Naive B cell (primary cell): ENCODE measurements at regions not wholly inside any gene's neighbourhood (a gene's known extent, or its start where the extent isn't known, plus 50 kb on each side); places are given as distances from the start of the nearest gene placed in this dataset.
A peak's percentile ranks its signal among the peaks of the same experiment; 100 is the strongest.
"Not testable (repeated sequence)": the region's sequence is repeated elsewhere in the genome, so short reads cannot be mapped to it uniquely, and the experiment has no call there.

ENCODE experiments used
- ATAC-seq, 2 donors: fragments of 150-1000 bp; cut with Tn5 transposase; 2 replicates each; pipeline ENCODE4 v1.10.0; 2021; ENCODE audit warnings: low read depth in 2 of 2, mild to moderate bottlenecking in 2 of 2, moderate library complexity in 2 of 2
- DNase-seq: peaks from one replicate; pipeline ENCODE4 v3.0.0; 2022
- H3K27ac Mint-ChIP-seq, 6 donors: one replicate each; pipeline ENCODE4 v1.8.0; 2020 to 2022; ENCODE audit warnings: mild to moderate bottlenecking in 6 of 6, mixed read lengths in 6 of 6, moderate library complexity in 5 of 6, inconsistent platforms in 2 of 6
- H3K27me3 Mint-ChIP-seq, 3 donors: one replicate each; pipeline ENCODE4 v1.8.0; 2021 to 2022; ENCODE audit warnings: mixed read lengths in 3 of 3, mild to moderate bottlenecking in 1 of 3
- H3K36me3 Mint-ChIP-seq, 2 donors: one replicate each; pipeline ENCODE4 v1.8.0; 2020 to 2022; ENCODE audit warnings: mixed read lengths in 2 of 2, inconsistent platforms in 1 of 2, mild to moderate bottlenecking in 1 of 2
- H3K4me1 Mint-ChIP-seq, 3 donors: one replicate each; pipeline ENCODE4 v1.8.0; 2020 to 2022; ENCODE audit warnings: mixed read lengths in 3 of 3, inconsistent platforms in 1 of 3, mild to moderate bottlenecking in 1 of 3, moderate library complexity in 1 of 3
- H3K4me3 Mint-ChIP-seq, 8 donors: one replicate each; pipeline ENCODE4 v1.8.0; 2020 to 2022; ENCODE audit warnings: mild to moderate bottlenecking in 8 of 8, mixed read lengths in 8 of 8, moderate library complexity in 8 of 8, inconsistent platforms in 2 of 8
- H3K9me3 Mint-ChIP-seq, 7 donors: one replicate each; pipeline ENCODE4 v1.8.0; 2020 to 2022; ENCODE audit warnings: mixed read lengths in 7 of 7, mild to moderate bottlenecking in 5 of 7, inconsistent platforms in 2 of 7, moderate library complexity in 1 of 7

DNA sequence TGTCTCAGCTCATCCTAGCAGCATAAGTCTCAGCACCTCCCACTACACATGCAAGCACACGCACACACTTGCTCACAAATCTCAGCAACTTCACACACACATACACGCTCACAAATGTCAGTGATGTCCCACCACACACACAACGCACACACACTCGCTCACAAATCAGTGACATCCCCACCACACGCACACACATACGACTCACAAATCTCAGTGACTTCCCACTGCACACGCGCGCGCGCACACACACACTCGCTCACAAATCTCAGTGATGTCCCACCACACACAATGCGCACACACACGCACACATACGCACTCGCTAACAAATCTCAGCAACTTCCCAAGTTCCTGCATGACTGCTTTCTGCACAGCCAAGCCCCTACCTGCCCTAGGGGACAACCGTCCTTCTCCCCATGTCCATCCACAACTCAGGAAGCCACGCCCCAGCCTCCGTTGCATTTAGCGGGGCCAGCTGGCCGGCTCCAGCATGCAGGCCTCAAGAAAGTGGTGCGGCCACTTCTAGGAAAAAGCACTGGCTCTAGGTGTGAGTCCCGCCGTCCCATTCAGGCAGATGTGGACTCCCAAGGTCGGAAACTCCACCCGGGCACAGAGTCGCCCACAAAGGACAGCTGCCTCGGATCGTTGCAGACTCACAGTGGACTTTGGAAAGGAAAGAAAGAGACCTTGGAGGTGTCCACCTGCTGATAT is 180.1 kb upstream of the SALL3 start:
- no peak overlapping the region for H3K4me3 Mint-ChIP-seq
- DNase-seq (no peak), ATAC-seq (no peak)
- peaks cover 0 to 6% (median 4%) of the 10 kb centered on the region in 7 donors for H3K9me3 Mint-ChIP-seq
- H3K27ac Mint-ChIP-seq: no peak overlapping the region
- H3K27me3 Mint-ChIP-seq: no peaks in the 10 kb centered on the region
- H3K36me3 Mint-ChIP-seq: no peaks in the 10 kb centered on the region
- H3K4me1 Mint-ChIP-seq: no peaks in the 10 kb centered on the region

- ATAC-seq, H3K4me3 Mint-ChIP-seq, H3K9me3 Mint-ChIP-seq, H3K27me3 Mint-ChIP-seq, H3K36me3 Mint-ChIP-seq, DNase-seq, H3K4me1 Mint-ChIP-seq: not testable (repeated sequence)
- H3K27ac Mint-ChIP-seq: peak overlapping the region in 1 of 6 donors; percentile 26
These were observed 179.3 kb upstream of the SALL3 start for GRCh38 chr18:78800102-78800851.

- no peak for DNase-seq
- no peak overlapping the region for H3K4me3 Mint-ChIP-seq
- no peak for ATAC-seq
- H3K4me1 Mint-ChIP-seq: peaks cover 0 to 10% (median 0%) of the 10 kb centered on the region in 3 donors
- no peaks in the 10 kb centered on the region for H3K27me3 Mint-ChIP-seq
- H3K27ac Mint-ChIP-seq: no peak overlapping the region
- no peaks in the 10 kb centered on the region for H3K36me3 Mint-ChIP-seq
- peaks cover 0 to 6% (median 4%) of the 10 kb centered on the region in 7 donors for H3K9me3 Mint-ChIP-seq
These were observed 178.6 kb upstream of the SALL3 start for GRCh38 chr18:78801011-78801410.

GRCh38 chr18:78803104-78803503 is 176.5 kb upstream of the SALL3 start:
- Mint-ChIP-seq H3K27me3 (no peaks in the 10 kb centered on the region), H3K36me3 (no peaks in the 10 kb centered on the region), H3K4me1 (peaks cover 0 to 11% (median 0%) of the 10 kb centered on the region in 3 donors), H3K4me3 (no peak overlapping the region), H3K27ac (no peak overlapping the region), H3K9me3 (peaks cover 0 to 6% (median 4%) of the 10 kb centered on the region in 7 donors)
- ATAC-seq: no peak
- DNase-seq: no peak

DNA sequence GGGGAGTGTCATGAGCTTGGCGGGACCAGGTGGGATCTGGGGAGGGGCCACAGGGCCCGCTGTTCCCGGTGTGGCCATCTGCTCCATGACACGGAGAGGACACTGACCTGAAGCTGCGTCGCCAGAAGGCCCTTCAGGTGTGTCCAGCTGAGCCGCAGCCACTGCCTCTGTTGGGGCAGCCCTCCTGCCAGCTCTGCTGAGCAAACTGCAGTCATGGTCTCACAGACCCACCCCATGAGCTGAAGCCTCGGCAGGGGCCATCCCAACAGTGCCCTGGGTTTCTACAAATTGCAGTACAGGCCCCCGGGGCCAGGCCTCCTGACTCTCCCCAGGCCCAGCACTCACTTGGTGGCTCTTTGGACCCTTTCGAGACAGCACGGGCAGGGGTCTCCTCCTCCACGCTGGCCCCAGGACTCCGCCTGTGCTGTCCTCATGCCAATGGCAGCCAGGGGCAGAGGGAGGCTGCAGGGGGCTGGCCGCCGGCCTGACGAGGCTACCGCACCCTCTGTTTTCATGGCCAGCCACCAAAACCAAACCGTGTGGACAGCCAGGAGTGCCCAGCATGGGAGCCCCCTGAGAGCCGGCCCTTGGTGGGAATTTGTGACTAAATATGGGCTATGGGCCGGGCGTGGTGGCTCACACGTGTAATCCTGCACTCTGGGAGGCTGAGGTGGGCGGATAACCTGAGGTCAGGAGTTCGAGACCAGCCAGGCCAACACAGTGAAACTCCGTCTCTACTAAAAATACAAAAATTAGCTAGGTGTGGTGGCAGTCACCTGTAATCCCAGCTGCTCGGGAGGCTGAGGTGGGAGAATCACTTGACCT is 175.2 kb upstream of the SALL3 start:
- Mint-ChIP-seq H3K9me3 (peaks cover 0 to 5% (median 3%) of the 10 kb centered on the region in 7 donors), H3K27ac (peak overlapping the region in 1 of 6 donors; percentile 62), H3K36me3 (no peaks in the 10 kb centered on the region), H3K4me3 (no peak overlapping the region), H3K4me1 (peaks cover 0 to 11% (median 0%) of the 10 kb centered on the region in 3 donors), H3K27me3 (no peaks in the 10 kb centered on the region)
- no peak for DNase-seq
- no peak for ATAC-seq

GRCh38 chr18:78805840-78806239 is 173.8 kb upstream of the SALL3 start:
- peaks cover 0 to 11% (median 0%) of the 10 kb centered on the region in 3 donors for H3K4me1 Mint-ChIP-seq
- peaks cover 0 to 10% (median 6%) of the 10 kb centered on the region in 7 donors for H3K9me3 Mint-ChIP-seq
- H3K27ac Mint-ChIP-seq: no peak overlapping the region
- H3K36me3 Mint-ChIP-seq: no peaks in the 10 kb centered on the region
- ATAC-seq: no peak
- no peak for DNase-seq
- peaks cover 0 to 3% (median 0%) of the 10 kb centered on the region in 3 donors for H3K27me3 Mint-ChIP-seq
- H3K4me3 Mint-ChIP-seq: peak overlapping the region in 2 of 8 donors; percentile 25 to 37

GRCh38 chr18:78807668-78808067 is 171.9 kb upstream of the SALL3 start:
- Mint-ChIP-seq H3K36me3 (no peaks in the 10 kb centered on the region), H3K9me3 (peaks cover 0 to 10% (median 6%) of the 10 kb centered on the region in 7 donors)
- no peak for ATAC-seq

DNA sequence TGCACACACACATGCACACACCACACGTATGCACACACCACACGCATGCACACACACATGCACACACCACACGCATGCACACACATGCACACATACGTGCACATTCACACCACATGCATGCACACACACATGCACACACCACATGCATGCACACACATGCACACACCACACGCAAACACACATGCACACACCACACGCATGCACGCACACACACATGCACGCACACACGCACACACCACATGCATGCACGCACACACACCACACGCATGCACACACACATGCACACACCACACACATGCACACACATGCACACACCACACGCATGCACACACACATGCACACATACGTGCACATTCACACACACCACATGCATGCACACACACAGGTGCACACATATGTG is 169.8 kb upstream of the SALL3 start:
- Mint-ChIP-seq H3K27me3 (peaks cover 0 to 8% (median 5%) of the 10 kb centered on the region in 3 donors), H3K4me3 (no peak overlapping the region), H3K36me3 (no peaks in the 10 kb centered on the region), H3K27ac (no peak overlapping the region), H3K4me1 (peaks cover 0 to 11% (median 0%) of the 10 kb centered on the region in 3 donors), H3K9me3 (peaks cover 0 to 10% (median 5%) of the 10 kb centered on the region in 7 donors)
- ATAC-seq: no peak
- DNase-seq: no peak

More at GRCh38 chr18:78807668-78808067, 171.9 kb upstream of the SALL3 start:
- H3K27me3 Mint-ChIP-seq: peaks cover 0 to 3% (median 0%) of the 10 kb centered on the region in 3 donors
- H3K27ac Mint-ChIP-seq: peak overlapping the region in 1 of 6 donors; percentile 40
- DNase-seq: no peak
- no peak overlapping the region for H3K4me3 Mint-ChIP-seq
- peaks cover 0 to 11% (median 0%) of the 10 kb centered on the region in 3 donors for H3K4me1 Mint-ChIP-seq

DNA sequence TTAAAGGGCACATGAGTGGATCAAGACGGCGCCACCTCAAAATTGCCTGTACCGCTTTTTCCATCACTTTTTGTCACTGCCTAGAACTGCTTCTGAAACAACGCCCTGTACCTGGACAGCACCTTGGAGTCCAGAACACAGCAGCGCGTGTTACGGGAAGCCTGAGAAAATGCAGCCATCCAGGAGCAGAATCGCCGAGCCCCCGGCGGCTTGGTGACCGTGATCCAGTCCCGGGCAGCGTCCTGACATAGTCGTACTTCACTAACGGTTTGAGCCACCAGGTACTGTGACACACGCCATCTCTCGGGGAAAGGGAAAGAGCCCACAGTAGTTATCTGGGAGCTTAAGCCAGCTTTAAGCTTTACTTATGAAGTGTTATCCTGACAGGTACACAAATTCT is 168.9 kb upstream of the SALL3 start:
- H3K4me3 Mint-ChIP-seq: no peak overlapping the region
- H3K9me3 Mint-ChIP-seq: peaks cover 0 to 10% (median 5%) of the 10 kb centered on the region in 7 donors
- peaks cover 0 to 13% (median 11%) of the 10 kb centered on the region in 3 donors for H3K27me3 Mint-ChIP-seq
- ATAC-seq (no peak), DNase-seq (no peak)
- no peak overlapping the region for H3K27ac Mint-ChIP-seq
- H3K36me3 Mint-ChIP-seq: no peaks in the 10 kb centered on the region
- peaks cover 0 to 4% (median 0%) of the 10 kb centered on the region in 3 donors for H3K4me1 Mint-ChIP-seq

DNA sequence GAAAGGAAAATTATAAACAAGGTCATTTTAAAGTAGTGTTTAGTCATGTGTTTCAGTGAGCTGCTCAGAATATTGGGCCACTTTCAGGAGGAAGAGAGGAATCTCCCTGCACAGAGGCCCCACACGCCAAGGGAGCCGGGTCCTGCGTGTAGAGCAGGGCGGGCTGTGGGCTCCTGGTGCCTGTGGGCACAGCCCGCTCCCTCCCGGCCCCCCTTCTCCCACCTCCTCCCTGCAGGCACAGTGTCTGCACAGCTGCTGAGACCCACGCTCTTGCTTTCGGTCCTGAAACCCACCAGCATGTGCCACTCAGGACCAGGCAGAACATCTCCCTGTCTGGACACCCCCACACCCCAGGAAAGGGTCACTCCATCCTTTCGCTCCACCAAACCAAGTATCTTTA is 167.6 kb upstream of the SALL3 start:
- no peaks in the 10 kb centered on the region for H3K36me3 Mint-ChIP-seq
- H3K4me1 Mint-ChIP-seq: no peaks in the 10 kb centered on the region
- peaks cover 0 to 9% (median 5%) of the 10 kb centered on the region in 7 donors for H3K9me3 Mint-ChIP-seq
- ATAC-seq (no peak), DNase-seq (no peak)
- H3K27me3 Mint-ChIP-seq: peaks cover 0 to 18% (median 12%) of the 10 kb centered on the region in 3 donors
- H3K27ac Mint-ChIP-seq: no peak overlapping the region
- H3K4me3 Mint-ChIP-seq: no peak overlapping the region

DNA sequence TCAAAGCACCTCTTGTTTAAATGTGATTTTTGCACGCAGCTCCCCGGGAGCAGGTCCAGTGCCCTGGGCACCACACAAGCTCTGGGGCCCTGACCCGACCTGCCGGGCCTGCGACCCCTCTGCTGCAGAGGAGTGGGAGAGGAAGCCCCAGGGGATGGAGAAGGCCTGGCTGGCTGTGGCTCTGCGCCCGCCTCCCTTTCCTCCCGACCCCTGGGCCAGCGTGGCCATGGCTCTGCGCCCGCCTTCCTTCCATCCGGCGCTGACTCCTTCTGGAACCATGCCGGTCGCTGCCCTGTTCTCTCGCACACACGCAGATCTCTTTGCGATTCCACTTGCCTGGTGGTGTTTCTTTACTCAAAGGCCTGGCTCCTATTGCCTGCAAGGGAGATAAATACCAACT is 166.5 kb upstream of the SALL3 start:
- H3K36me3 Mint-ChIP-seq: no peaks in the 10 kb centered on the region
- peaks cover 0 to 7% (median 5%) of the 10 kb centered on the region in 7 donors for H3K9me3 Mint-ChIP-seq
- H3K4me3 Mint-ChIP-seq: no peak overlapping the region
- ATAC-seq: no peak
- no peaks in the 10 kb centered on the region for H3K4me1 Mint-ChIP-seq
- H3K27ac Mint-ChIP-seq: no peak overlapping the region
- peaks cover 0 to 20% (median 18%) of the 10 kb centered on the region in 3 donors for H3K27me3 Mint-ChIP-seq
- no peak for DNase-seq

GRCh38 chr18:78813936-78814710 is 165.5 kb upstream of the SALL3 start:
- Mint-ChIP-seq H3K27ac (no peak overlapping the region), H3K27me3 (peaks cover 0 to 20% (median 18%) of the 10 kb centered on the region in 3 donors), H3K9me3 (peaks cover 0 to 7% (median 5%) of the 10 kb centered on the region in 7 donors), H3K36me3 (no peaks in the 10 kb centered on the region), H3K4me3 (no peak overlapping the region), H3K4me1 (no peaks in the 10 kb centered on the region)
- no peak for DNase-seq
- ATAC-seq: no peak
